Stimulated activated CD4-positive, alpha-beta T cell treated with anti-CD3 and anti-CD28 coated beads, Interleukin-4, amount 100 ng/mL, for 1 hour (primary cell): ENCODE measurements at regions not wholly inside any gene's neighbourhood (a gene's known extent, or its start where the extent isn't known, plus 50 kb on each side); places are given as distances from the start of the nearest gene placed in this dataset.

Experiments used
- DNase-seq: peaks from one replicate; pipeline ENCODE4 v3.0.0-alpha.2; 2020

DNA sequence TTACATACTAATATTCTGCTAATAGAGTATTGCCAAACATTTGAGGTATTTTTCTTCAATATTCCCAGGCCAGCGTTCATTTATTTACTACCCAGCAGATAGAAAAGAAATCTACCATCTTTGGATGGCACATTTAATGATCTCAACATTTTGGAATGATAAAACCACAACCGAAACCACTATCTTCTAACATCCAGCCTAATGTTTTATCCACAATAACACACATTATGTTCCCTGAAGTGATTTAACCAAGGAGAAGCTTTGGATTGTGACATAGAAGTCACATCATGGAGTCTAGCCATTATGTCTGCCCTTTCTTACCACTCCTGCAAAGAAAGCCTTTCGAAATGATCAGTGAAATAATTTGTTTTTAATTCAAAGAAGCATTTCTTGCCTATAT, 497.1 kb upstream of the PLXNA2 start:
- no peak for DNase-seq

DNA sequence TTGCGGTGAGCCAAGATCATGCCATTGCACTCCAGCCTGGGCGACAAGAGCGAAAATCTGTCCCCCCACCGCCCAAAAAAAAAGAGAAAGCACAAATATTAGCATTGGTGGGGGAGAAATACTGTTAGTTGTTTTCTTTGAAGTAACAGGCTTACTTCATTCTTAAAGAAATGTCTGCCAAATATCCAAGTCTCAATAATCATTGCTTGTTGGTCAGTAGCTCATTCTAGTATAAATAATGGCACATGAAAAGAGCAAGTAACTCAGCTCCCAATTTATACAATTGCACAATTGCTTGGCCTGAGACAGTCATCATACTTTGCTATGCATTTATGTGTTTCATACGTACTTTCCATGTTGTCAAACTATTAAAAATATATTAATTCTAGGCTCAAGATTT, 499.2 kb upstream of the PLXNA2 start:
- no peak for DNase-seq

DNA sequence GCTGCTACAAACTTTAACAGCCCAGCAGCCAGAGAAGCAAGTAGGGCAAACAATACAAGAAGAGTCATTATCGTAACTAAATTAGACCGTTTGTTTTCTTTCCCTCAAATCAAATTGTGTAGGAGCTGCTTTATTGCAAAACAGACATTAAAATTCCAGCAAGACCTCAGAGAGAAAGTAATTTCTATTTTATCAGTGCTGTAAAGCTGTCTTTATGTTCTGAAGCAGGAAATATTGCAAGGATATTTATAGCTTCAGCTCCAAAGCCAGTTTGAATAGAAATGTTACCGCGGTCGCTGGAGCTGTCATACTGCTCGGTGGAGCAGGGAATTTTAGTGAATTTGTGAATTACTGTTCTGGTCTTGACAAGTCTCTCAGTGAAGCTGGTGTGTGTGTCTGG, 503.8 kb upstream of the PLXNA2 start:
- no peak for DNase-seq

DNA sequence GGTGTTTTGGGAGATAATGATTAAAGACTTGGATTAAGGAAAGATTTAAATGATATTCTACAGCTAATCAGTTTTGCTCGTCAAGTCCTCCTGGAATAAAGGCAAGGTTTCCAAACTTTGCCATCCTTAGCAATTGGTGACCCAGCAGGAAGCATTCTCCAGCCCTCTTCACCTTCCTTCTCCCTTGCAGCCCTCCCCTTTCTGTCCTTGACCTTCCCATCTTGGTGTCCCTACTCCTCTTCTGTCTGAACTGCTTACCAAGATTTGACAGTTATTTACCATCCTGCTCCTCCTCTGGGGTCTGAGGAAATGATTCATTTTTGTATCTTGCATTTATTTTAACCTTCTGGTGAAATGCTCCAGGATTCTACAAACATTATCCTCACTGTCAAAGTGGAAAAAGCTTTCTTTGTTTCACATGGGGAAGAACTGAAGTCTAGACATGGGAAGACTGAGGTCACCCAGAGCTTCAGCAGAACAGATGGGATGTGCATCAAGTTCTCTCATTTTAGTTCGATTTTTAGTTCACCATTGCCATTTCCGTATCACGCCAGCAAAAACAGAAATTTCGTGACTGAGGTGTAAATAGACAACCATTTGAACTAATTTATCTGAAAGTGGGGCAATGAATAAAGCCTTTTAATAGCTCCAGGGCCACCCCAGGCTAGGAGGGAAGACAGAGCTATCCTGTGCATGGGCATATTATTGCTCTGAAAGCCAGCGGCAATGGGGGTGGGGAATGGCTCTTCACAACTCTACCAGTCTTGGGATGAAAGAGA, 504.4 kb upstream of the PLXNA2 start:
- DNase-seq, result no peak

DNA sequence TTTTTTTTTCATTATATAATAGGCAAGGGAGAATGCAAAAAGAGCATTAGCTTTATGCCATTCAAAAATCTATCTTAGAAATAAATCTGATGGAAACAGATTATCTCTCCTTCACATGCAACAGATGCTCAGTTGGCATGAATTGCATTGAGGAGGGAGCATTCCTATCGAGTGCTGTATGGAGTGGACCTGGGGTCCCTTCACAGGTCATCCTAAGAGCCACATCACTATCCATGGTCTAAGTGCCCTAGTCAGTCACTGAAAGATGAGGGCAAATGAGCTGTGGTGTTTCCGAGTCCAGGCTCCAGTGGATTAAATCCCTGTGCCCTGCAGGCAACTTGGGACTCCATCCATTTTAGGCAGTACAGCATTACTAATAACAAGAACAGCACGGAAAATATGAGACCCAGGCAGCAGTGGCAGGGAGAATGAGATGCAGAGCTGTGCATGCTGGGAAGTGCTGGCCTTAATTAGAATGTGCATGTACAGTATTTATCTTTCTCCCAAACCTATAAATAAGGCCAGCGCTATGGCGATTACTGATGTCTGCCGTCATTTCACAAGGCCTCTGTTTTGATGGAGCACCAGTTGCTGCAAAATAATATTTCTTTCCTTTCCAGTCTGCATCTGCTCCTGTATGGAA, 512.3 kb upstream of the PLXNA2 start:
- DNase-seq, result no peak

DNA sequence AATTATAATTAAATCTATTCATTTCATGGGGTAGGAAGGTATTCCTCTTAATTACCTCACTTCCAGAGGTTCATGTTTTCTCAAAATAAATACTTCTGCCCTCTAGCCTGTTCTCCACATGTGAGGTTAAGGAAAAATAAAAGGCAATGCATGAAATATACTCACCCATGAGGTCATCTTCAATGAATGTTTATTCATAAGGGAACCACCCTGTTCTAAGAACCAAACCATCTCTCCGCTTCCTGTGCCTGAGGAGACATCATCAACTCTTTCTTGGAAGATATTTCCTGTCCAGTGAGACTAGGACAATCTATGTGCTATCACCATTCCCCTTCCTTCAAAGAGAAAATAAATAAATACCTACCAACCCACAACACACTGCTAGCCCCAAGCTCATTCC, 513.7 kb upstream of the PLXNA2 start:
- DNase-seq, result no peak

DNA sequence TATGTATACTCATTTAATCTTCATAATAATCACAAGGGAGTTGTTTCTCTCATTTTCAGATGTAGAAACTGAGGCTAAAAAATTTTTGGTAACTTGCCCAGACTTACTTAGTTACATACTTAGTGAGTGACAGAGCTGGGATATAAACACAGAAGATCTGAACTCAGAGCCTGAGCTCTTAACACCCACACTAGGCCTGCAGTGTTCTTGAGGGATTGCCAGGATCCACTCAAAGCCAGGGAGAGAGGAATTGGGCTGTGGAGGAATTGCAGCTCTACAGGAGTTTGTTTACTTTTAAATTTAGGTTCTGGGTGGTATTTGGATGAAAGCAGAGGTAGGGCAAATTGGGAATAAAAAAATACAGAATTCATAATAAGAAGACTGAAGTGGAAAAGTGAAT, 515.1 kb upstream of the PLXNA2 start:
- no peak for DNase-seq

DNA sequence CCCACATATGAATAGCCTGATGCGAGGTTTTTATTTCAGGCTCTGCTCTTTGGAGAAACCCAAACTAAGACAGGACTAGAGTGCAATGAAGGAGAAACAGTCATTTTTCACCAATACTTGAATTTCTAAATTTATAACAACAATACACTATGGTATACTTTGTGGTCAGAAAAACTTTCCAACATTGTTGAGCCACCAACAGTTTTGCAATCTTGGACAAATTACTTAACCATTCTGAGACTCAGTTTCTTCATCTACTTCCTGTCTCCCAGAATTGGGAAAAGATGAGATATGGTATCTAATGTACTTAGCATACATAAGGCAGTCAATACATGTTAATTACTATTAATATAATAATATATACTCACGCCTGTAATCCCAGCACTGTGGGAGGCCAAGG, 519.8 kb upstream of the PLXNA2 start:
- DNase-seq, result no peak

DNA sequence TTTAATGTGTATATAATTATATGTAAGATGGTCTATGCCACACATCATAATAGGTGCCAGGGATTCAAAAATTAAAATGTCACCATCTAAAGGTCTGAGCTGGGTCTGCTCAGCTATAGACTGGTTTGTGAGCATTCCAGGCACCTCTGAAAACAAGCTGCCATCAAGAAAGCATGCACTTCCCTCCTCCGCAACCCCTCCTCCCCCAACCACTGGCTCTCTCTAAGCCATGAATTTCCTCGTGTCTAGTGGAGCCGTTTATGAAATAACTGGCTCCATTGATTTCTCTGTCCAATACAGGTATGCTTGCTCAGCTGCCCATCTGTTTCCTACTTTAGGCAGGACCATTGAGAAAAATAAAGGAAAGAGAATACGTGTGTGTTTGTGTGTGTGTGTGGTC, 522.6 kb upstream of the PLXNA2 start:
- DNase-seq, result no peak

DNA sequence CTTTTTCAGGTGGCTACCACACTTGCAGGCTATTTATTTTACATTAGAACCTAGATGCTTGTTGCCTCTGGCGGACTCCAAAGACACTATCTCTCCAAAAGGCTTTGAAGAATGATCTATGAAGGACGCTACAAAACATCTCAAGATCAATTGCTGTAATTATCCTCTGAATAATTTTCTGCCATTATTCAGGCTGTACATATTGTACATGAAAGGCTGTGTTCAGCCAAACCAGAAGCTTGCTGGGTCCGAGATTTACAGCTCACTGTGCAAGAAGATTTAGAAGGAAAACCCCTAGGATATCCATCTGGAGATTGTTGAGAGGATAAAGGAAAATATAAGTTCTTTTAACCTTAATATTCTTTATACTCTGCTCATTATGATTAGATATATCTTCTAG, 523.6 kb upstream of the PLXNA2 start:
- DNase-seq, result no peak

DNA sequence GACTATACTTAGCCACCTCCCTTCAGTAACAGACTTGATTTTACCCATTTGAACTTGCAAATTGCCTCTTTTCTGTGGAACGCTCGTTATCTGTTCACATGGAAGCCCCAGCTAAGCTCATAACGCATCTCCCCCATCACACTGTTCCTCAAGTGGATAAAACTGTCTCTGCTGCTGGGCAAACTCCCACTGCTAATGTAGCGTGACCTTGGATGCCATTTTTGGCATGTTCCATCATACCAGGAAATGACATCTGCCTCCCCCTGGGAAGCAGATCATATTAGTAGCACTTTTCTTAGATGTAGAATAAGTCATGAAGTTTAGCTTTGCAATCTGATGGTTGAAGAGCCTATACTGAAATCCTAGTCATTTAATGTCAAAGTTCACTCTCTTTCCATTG, 528.7 kb upstream of the PLXNA2 start:
- DNase-seq, result no peak

DNA sequence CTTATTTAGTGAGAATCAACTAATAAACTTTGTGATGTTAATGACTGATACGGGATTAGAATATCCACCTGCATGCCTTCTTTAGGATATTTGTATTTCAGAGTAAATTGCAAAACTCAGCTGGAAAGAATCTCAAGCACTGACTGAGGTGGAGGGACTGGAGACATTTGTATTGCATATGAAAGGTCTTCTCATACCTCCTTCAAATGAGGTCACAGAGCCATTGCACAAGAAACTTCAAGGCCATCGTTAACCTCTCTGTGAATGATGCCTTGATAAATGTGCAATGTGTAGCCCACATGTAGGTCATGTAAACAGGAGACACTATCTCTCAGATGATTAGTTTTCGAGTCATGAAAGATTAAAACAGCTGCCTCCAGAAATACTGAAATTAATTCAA, 531.7 kb upstream of the PLXNA2 start:
- no peak for DNase-seq

DNA sequence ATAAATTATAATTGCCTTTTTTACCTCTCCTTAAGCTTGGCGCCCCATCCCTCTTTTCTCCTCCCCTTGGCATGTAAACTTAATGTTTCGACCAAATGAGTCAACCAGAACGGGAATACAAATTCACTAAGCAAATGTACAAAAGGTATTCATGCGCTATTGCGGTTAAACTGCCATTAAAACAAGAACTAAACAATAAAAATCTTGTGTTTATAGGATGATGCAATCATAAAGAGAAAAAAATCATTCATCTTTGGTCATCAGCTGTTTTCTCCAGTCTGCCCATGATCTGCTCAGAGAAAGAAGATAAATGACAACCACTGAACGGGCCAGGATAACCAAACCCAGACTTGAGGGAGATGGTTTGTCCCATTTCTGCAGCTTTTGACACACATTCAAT, 534.2 kb upstream of the PLXNA2 start:
- DNase-seq, result no peak

DNA sequence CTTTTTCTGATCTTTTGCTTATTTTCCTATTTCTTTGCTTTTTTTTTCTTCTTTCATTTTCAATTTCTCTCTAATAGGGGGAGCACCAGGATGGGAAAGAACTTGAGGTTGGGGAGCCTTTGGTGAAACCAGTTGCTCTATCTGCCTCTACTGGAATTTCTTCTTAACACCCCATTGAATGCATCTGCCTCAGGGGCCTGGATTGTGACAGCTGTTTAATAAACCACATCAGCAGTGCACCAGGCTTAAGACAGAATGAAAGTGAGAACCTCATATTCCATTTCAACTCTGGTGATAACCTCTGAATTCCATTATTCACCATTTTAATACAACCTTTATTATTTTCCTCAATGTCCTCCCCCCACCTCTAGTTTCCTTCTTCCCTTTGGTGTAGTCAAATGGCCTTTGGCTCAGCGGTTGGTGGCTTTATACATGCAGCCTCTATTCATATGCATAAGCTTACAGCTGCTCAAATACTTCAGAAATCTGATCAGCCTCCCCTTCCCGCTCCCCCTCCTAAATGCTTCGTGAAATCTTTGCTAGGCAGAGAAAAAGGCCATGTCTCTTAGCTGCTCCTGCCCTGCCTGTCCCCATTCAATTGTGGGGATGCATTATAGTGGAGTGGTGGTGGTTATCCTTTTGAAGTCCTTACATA, 537.3 kb upstream of the PLXNA2 start:
- DNase-seq, result no peak

DNA sequence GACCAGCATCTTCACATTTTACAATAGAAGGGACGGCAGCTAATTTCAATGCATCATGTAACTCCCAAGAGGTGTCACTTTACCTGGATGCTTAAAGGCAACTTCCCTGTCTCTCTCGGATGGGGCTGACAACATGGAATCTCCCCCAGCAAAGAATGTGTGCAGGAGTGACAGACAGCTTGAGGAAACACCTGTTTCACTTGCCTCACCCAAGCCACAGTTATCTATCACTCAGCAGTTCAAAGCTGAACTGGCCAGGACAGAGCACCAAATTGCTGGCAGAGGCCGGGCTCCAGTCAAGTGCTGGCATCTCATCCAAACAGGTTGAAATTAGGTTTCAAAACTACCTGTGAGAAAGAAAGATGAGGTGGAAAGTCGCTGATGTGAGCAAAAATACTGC, 538.0 kb upstream of the PLXNA2 start:
- DNase-seq, result no peak

DNA sequence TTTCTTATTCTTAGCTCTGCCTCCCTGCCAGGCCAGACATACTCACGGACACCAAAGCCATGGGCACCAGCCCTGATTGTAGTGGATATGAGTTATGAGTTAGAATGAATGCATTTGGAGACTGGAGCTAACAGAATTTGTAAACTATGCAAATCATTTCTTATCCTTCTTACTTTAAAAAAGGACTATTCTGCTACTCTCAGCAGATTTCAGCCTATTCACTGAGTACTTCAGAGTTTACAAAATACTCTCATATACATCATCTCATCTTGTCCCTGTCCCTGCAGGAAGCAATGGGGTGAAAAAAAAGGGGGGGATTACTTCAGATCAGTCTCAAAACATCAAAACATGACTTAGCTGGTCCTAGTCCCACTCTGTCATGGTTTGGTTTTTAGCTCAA, 541.4 kb upstream of the PLXNA2 start:
- no peak for DNase-seq

DNA sequence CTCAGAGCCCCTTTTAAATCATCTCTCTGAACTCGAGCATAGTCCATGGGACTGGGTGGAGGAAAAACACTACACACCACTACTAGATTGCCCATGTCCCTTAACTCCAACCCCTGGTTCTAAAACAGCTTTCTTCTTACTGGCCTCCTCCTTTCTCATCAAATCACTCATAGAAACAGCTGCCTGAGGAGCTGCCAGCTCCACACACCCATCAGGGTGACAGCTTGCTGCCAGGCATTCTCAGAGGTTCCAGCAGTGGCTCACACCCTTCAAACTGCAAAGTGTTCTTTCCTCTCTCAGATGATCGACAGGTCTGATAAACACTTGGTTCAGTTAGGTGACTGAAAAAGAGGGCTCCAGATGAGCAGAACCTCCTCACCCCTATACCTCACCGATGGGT, 543.0 kb upstream of the PLXNA2 start:
- DNase-seq, result no peak

DNA sequence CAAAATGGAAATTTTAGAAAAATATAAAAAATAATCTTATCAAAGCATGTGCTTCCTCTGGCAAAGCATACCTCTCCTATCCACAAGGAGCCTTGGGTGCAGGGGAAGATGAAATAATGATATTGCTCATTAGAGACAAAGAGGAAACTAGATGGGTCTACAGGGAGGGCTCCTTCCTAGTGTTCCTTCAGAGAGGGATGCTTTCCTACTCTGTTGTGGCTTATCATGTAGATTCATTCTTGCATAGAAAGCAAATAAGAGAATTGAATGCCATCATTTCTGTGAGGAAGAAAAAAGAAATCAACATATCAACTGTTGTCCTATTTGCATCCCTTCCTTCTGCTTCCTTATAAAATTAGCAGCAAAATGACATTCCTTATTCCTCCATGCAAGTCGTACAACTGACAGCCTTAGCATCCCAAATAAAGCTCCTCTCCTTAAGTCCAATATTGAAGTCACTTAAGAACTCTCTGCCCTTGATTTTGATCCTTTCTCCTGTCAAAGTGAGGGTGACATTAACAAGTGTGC, 543.9 kb upstream of the PLXNA2 start:
- DNase-seq, result no peak

DNA sequence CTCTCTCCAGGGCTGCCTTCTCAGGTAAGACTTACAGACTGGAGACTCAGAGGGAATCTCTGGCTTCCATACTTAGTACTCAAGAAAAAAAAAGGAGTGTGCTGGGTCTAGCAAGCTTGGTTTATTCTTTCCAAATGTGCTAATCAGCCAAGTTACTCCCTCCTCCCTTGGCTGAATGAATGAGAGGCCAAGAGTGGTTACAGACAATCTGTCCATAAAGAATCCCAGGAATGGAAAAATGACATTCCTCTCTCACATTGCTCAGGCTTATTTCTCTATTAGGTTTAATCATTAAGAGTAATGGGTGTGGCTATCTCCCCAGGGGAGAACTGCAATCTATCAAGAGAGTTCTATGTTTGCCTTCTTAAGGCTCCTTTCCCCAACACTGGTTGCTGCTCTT, 547.3 kb upstream of the PLXNA2 start:
- DNase-seq, result no peak

DNA sequence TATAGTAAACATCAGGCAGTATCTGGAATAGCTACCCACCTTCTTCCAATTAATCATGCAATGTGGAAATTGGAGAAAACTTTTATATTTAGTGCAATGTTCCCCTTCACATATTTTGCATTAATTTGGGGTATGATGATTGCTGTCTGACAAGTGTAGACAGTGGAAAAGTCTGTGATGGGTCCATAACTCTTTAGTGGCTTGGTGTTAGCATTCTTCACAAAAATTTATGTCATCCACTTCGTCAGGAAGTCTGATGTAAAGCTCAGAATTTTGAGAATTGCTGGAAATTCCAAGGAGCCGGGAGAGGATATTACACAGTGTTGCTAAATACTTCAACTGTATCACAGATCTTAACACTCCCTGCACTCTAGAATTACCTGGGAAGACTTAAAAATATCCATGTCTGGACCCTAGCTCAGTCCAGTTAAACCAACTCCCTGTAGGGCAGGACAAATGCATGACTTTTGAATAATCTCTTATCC, 549.7 kb upstream of the PLXNA2 start:
- no peak for DNase-seq

DNA sequence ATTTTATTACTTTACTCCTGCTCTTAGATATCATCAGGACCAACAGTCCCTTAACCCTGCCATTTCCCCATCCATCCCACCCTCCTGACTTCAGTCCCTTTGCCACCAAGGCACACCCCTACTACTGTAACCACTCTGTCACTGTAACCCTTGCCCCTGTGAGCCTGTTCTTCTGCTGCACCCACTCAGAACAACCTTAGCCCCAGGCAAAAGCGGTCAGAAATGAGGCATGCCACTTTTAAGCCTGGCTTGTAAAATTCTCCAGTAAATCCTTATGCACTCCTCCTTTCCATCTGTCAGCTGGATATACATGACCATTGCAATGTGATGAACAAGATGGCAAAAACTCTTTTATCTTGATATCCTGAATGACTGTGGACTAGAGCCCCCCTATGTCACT, 555.0 kb upstream of the PLXNA2 start:
- no peak for DNase-seq

DNA sequence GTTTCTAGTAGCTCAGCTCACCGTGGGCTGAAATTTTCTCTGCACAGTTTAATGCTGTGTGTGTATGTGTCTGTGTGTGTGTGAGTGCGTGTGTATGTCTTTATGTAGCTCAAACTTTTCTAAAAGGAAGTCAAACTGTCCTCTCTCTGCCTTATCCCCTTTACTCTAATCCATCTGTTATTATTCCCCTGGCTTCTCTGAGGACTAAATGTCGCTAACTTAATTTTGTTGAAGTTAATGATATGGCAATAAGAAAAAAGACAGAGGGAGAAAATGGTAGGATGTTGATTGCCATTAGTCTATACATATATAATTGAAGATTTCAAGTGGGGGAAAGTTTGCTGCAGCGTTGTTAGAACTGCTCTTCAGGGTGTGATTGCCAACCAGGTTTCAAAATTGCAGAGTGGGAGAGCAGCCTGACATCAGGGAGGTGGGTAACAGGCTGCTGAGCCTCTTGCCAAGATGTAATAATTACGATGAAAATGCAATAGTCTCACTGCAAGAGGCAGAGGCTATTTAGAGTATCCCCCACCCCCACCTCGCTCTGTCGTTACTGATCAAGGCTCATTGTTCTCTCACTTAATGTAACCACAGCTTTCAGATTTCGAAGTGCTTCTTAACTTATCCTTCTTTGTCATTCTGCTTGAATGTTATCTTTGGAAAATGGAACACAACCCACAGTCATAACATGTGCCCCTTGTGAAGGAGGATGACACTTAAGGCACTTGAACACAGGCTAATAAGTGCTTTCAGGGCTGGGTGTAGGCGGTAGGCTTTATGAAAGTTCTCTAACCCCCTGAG, 559.0 kb upstream of the PLXNA2 start:
- DNase-seq, result no peak

DNA sequence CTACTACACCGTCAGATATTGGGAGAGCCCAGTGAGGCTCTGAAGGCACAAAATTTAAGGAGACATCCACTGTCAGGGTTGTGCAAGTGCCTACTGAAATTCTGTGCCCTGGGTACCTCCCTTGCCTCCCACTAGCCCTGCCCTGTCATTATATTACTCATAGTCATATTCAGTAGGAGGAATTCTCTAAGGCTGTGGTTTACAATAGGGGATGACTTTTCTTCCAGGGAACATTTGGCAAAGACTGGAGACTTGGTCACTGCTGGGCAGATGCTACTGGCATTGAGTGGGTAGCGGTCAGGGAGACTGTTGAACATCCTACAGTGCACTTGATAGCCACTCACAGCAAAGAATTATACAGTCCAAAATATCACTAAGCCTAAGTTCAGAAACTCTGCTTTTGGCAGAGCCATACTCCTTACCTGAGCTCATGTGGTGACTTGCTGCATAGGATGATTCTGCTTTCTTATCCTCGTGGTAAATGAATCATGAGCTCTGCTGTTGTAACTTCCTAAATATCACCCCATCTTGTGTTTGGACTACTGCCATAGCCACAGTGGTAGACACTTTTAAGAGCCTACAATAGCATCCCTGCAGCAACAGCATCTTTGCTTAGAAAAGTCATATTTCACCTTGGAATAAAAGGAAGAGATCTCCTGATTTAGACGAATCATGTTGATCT, 563.4 kb upstream of the PLXNA2 start:
- no peak for DNase-seq
